ENCODE measurements at regions not wholly inside any gene's neighbourhood (a gene's known extent, or its start where the extent isn't known, plus 50 kb on each side); places are given as distances from the start of the nearest gene placed in this dataset.
A peak's percentile ranks its signal among the peaks of the same experiment; 100 is the strongest.

DNA sequence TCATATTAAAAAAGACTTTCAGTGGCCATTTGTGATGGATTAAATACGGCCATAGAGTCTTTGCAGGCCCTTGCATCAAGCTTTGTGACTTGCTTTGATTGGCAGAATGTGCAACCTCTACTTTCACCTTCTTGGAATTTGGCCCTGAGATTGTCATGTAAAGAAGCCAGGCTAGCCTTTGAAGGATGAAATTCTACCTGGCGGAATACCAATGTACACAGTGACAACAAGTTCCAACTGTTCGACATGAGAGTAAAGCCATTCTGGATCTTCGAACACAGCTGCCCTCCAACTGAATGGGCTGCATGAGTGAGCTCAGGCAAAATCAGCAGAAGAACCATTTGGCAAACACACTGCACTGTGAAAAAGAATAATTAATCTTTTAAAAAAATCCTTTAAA, 321.3 kb downstream of the PHF14 start:
- DNase-seq = no peak

DNA sequence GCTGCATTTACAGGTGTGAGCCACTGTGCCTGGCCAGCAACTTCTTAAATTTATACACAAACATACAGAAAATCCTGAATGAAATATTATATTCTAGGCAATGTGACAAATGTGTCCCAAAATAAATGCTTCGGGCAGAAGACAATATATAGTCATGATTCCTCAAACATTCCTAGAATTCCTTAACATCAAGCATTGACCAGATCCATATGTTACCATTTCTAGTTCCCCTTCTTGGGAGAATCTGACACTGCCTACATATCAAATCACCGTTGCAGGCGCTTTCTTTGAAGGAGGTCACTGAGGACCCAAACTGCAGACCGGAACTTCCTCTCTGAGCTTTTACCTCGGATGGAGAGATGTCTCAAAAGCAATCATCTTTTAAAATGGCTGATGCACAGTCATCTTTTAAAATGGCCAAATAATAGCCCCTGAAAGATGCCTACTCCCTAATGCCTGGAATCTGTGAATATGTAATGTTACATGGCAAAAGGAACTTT, 323.5 kb downstream of the PHF14 start:
- no peak for DNase-seq

DNA sequence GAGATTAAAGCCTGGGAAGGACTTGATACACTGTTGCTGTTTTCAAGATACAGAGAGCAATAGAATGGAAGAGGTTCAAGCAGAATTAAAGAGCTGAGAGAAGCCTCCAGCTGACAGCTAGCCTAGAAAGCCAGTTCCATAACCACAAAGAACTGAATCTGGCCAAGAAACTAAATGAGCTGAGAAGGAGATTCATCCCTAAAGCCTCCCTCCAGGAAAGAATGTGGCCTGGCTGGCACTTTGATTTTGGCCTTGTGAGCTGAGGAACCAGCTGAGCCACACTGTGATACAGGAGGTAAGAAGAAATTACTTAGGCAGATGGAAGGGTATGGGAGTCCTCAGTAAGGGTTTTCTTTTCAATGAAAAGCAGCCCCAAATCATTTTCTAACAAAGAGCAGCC, 324.1 kb downstream of the PHF14 start:
- DNase-seq = no peak

DNA sequence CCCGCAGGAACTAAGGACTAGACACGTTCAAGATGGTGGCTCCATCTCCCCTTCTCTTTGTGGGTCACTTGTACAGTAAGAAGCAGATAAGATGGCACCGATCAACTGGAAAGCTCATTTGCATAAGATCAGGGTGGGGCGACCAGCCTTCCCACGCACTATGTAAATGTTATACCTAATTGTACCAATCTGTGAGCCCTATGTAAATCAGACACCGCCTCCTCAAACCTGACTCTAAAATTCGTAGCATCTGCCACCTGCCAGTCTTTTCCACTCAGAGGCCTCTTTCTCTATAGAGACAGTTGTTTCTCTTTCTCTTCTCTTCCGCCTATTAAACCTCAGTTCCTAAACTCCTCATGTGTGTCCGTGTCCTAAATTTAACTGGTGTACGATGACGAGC, 324.5 kb downstream of the PHF14 start:
- DNase-seq = peak; percentile 14

DNA sequence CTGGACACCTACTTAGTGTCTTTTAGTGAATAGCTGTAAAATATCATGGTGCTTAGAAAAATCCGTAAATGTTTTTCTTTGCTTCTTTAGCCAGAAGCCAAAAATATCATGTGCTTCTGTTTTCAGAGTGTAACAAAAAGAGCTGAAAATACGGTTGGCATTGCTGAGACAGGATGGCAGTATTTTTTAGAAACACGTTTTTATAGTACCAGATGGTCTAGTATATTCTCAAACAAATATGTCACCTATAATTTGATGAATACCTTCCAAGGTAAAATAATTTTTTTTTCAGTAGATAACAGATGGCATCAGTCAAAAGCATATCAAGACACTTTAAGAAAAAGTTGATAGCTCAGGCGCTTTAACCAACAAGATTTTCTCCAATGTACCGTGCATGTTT, 326.6 kb downstream of the PHF14 start:
- DNase-seq = no peak

DNA sequence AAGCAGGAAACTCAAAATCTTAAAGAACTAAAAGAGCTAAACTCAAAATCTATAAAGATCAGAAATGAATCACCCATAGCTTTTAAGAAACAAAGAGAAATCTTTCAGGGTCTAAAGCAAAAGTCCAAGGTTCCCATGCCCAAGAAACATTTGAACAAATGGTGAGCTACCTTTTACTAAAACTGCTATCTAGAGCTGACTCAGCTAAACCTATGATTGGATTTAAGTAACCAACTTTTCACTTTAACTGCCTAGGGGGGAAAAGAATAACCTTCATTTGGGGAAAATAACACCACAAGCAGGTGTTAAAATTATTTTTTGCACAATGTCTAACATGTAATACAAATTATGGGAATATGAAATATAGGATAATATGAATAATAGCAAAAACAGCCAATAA, 328.4 kb downstream of the PHF14 start:
- no peak for DNase-seq

DNA sequence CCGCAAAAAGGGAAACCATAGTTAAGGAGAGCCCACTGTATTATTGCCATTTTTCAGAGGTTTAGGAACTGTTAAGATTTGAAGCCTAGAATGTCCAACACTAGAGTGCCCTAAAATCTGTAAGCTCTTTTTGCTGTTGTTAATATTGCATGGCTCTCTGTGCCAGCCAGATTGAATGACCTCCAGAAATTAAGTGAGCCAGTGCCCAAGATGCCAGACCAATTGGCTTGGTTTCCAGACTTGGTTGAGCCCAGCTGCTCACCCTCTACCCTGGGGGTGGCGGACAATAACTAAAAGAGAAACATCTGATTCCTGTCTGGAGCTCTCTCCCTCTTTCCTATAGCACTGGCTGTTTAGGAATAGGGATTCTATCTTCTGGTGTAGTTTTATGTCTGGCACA, 340.1 kb downstream of the PHF14 start:
- DNase-seq = no peak

DNA sequence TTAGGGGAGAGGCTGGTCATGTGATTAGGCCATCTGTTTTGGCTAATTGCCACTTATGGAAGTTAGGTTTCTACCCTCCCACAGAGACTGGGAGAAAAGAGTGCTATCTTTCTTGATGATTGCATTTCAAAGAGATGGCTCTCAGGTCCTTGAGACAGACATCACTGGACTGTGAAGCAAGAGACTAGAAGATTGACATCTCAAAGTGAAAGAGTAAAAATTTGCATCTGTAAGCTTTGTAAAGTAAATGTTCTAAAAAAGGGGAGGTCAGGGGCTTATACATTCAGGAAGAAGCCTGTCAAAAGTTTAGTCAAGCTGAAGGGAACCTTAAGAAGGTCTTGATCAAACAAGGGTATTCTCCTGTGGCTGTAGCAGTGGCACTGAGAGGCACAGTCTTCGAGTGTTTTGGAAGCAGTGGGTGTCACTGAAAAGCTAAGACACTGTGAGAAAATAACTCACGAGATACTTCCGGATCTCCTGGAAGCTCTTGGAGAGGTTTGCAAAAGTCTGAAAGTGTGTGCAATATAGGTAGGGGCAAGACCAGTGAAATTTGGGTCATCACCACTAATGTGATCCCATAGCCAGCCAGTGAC, 342.1 kb downstream of the PHF14 start:
- DNase-seq = no peak

DNA sequence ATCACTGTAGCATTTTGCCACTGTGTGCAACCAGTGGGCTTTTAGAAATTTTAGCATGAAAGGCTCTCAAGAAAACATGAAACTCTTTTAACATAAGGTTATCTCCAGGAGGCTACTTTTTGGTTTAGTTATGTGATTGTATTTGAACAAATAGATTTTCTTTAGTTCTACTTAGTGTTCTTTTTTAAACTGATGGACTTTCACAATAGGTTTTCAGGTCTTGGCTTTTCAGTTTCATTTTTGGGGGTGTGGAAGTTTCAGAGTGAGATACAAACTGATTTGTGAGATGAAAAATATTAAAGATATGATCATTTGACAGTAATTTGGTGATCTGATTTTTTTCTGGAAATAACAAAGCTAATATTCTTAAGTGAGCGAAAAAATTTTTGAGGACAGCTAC, 344.1 kb downstream of the PHF14 start:
- no peak for DNase-seq

DNA sequence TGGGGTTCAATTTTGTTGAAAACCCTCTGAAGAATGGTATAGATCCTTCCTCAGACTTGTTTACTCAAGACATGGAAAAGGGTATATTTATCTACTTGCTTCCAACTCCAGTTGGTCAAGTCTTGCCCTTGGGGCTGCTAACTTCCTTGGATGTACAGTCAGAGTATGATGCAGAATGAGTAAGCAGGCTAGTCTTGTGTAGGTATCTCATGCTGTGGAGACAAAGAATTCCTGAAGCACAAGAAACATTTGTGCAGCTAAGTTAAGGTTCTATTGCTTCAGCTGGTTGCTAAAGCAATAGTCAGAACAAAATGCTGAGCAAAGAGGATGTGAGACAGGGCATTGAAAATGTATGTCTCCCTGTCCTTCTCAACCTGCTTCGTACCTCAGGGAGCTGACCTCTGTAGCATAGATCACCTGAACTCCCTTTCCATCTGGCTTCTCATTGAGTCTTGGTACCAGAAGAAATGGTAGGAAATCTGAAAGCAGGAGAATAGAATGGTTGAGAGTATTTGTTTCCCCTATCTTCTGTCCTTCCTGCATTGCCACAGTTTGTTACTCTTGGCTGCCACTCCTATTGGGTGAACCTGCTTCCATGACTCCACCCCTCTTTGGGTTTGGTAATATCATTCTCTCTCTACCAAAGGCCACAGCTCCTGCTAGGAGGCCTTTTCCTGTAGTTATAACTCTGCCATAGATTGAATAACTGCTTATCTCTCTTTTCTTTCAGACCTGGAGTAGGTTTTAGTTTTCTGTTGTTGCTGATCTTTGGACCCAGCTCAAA, 346.0 kb downstream of the PHF14 start:
- DNase-seq = no peak
